ENCODE measurements at regions not wholly inside any gene's neighbourhood (a gene's known extent, or its start where the extent isn't known, plus 50 kb on each side); places are given as distances from the start of the nearest gene placed in this dataset.
A peak's percentile ranks its signal among the peaks of the same experiment; 100 is the strongest.

DNA sequence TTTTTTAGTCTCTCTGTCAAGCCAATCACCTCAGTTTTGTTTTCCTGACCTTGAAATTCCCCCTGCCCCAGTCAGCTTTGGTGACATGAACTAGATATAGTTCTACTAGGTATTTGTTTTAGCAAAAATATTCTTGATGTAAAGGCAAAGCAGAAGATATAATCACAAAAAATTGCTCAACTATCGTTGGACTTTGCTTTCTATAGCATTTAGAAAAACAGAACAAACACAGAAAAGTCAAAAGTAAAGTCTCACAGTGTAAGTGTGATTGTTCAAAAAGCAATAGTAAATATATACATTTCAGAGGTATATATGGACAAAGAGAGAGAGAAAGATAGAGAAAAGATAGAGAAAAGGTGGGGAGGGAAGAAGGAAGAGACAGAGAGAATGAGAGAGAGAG lies 305.9 kb downstream of the ADGRL2 start:
- no peak overlapping the region for H3K27ac ChIP-seq
- TF ChIP-seq, protein P1, sequence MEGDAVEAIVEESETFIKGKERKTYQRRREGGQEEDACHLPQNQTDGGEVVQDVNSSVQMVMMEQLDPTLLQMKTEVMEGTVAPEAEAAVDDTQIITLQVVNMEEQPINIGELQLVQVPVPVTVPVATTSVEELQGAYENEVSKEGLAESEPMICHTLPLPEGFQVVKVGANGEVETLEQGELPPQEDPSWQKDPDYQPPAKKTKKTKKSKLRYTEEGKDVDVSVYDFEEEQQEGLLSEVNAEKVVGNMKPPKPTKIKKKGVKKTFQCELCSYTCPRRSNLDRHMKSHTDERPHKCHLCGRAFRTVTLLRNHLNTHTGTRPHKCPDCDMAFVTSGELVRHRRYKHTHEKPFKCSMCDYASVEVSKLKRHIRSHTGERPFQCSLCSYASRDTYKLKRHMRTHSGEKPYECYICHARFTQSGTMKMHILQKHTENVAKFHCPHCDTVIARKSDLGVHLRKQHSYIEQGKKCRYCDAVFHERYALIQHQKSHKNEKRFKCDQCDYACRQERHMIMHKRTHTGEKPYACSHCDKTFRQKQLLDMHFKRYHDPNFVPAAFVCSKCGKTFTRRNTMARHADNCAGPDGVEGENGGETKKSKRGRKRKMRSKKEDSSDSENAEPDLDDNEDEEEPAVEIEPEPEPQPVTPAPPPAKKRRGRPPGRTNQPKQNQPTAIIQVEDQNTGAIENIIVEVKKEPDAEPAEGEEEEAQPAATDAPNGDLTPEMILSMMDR (IDR thresholded peaks at IDR 0.05; ENCODE audit: low read depth, low read length): no peak

DNA sequence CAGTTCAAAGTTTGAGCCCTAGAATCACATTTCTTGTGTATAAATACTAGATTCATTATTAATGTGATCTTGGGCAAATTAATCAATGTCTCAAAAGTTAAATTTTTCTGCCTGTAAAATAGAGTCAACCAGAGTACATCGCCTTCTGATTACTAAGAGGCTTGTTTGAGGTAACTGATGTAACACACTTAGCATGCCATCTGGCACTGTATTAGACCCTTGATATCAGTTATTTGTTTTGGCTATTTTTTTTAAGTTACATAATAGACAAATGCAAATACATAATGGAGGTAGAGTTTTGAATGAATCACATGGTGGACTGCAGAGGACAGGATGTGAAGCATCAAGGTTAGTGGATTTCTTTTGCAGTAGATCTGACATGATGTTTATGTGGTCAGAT lies 298.4 kb downstream of the ADGRL2 start:
- no peaks in the 10 kb centered on the region for H3K27me3 ChIP-seq
- no peaks in the 10 kb centered on the region for H3K9me3 ChIP-seq (ENCODE audit: low read depth)
- H3K27ac ChIP-seq: no peak overlapping the region
- DNase-seq (ENCODE audit: low read depth in 1 of 2, low spot score in 1 of 2): no peak
- TF ChIP-seq, protein P1 (IDR thresholded peaks at IDR 0.05; ENCODE audit: low read depth, low read length): no peak
- H3K36me3 ChIP-seq: no peaks in the 10 kb centered on the region
- H3K4me1 ChIP-seq (ENCODE audit: low read depth): no peaks in the 10 kb centered on the region
- H3K4me3 ChIP-seq: no peak overlapping the region

More for the DNA sequence above, 305.9 kb downstream of the ADGRL2 start:
- Histone ChIP-seq H3K27me3 (no peaks in the 10 kb centered on the region), H3K4me1 (ENCODE audit: low read depth) (peaks cover 4% of the 10 kb centered on the region), H3K9me3 (ENCODE audit: low read depth) (no peaks in the 10 kb centered on the region), H3K4me3 (no peak overlapping the region), H3K36me3 (no peaks in the 10 kb centered on the region)
- no peak for DNase-seq (ENCODE audit: low read depth in 1 of 2, low spot score in 1 of 2)

DNA sequence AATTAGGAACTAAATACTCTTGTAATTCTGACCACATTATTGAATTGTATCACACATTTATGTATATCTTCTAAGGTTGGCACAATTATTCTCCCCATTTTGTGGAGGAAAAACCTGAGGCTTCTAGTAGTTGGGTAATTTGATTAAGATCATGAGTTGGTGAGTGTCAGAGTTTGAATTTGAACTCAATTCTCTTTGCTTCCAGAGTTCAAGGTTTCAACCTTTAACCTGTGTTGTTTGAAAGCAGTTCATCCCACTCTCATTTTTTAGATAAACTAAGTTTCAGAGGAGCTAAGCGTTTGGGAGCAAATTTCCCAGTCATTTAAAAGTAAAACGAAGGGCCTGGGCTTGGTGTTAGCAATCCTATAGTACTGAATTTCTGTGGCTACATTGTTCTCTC lies 293.4 kb downstream of the ADGRL2 start:
- Histone ChIP-seq H3K9me3 (ENCODE audit: low read depth) (no peaks in the 10 kb centered on the region), H3K27ac (no peak overlapping the region), H3K4me1 (ENCODE audit: low read depth) (no peaks in the 10 kb centered on the region), H3K4me3 (no peak overlapping the region), H3K36me3 (no peaks in the 10 kb centered on the region), H3K27me3 (no peaks in the 10 kb centered on the region)
- DNase-seq (ENCODE audit: low read depth in 1 of 2, low spot score in 1 of 2): no peak
- TF ChIP-seq, protein P1 (IDR thresholded peaks at IDR 0.05; ENCODE audit: low read depth, low read length): no peak

DNA sequence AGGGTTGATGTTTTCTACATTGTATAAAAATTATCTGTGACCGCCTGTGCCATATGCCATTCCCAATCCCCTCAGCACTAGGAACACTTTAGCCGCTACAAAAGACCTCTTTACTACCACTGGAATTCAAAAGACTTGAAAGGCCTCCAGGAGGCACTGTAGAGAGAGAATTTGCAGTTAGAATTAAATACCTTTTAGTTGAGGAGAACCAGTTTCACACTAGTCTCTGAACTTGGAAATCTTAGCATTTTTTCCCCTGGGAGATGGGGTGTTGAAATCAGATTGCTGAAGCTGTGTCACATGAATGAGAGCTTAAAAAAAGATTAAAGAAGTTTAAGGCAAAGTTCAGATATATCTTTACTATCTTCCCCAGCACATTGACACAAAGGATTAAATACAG lies 291.0 kb downstream of the ADGRL2 start:
- Histone ChIP-seq H3K4me1 (ENCODE audit: low read depth) (no peaks in the 10 kb centered on the region), H3K27me3 (no peaks in the 10 kb centered on the region), H3K9me3 (ENCODE audit: low read depth) (no peaks in the 10 kb centered on the region), H3K4me3 (no peak overlapping the region), H3K27ac (no peak overlapping the region), H3K36me3 (no peaks in the 10 kb centered on the region)
- DNase-seq (ENCODE audit: low read depth in 1 of 2, low spot score in 1 of 2): peak in 1 of 2 donors; percentile 41
- TF ChIP-seq, protein P1 (IDR thresholded peaks at IDR 0.05; ENCODE audit: low read depth, low read length): no peak

DNA sequence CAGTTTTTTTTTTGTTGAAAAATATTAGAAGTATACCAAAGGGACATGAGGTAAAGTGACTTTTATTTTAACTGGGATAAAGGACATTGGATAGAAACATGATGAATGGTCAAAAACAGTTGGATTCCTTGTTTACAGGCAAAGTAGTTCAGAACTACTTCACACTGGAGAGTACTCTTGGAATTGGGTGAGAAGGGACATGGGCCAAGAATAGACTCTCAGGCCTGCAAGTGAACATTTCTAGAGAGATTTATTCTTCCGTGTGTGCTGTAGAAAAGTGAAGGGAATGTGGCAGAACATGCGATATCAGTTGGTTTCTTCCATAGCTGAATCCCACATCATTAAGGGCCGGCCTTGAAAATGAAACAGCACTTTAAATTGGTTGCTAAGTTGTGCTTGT lies 290.5 kb downstream of the ADGRL2 start:
- Histone ChIP-seq H3K36me3 (no peaks in the 10 kb centered on the region), H3K27ac (no peak overlapping the region), H3K4me1 (ENCODE audit: low read depth) (no peaks in the 10 kb centered on the region), H3K9me3 (ENCODE audit: low read depth) (no peaks in the 10 kb centered on the region), H3K4me3 (no peak overlapping the region), H3K27me3 (no peaks in the 10 kb centered on the region)
- TF ChIP-seq, protein P1 (IDR thresholded peaks at IDR 0.05; ENCODE audit: low read depth, low read length): no peak
- DNase-seq (ENCODE audit: low read depth in 1 of 2, low spot score in 1 of 2): no peak

DNA sequence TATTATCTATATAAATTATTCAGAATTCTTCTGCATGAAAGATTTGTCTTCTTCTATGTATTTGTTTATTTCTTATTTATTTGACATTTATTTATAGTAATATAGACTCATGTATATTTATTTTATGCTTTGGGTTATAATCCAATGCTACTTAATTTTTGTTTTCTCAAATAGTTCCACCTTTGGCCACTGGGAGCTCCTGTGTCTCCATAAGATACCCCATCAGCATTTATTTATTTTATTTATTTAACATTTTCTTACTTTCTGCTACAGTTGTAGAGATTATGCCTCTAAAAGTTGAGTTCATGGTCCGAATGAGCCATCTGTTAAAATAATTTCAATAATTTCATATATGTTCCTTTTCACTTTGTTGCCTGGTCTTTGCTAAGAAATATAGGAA lies 289.4 kb downstream of the ADGRL2 start:
- Histone ChIP-seq H3K4me1 (ENCODE audit: low read depth) (no peaks in the 10 kb centered on the region), H3K27ac (no peak overlapping the region), H3K9me3 (ENCODE audit: low read depth) (no peaks in the 10 kb centered on the region), H3K36me3 (no peaks in the 10 kb centered on the region), H3K27me3 (no peaks in the 10 kb centered on the region), H3K4me3 (no peak overlapping the region)
- peak in 1 of 2 donors; percentile 25 for DNase-seq (ENCODE audit: low read depth in 1 of 2, low spot score in 1 of 2)
- TF ChIP-seq, protein P1 (IDR thresholded peaks at IDR 0.05; ENCODE audit: low read depth, low read length): peak; percentile 47
